Caki2 (cell line): ENCODE measurements at regions not wholly inside any gene's neighbourhood (a gene's known extent, or its start where the extent isn't known, plus 50 kb on each side); places are given as distances from the start of the nearest gene placed in this dataset.
"Not testable (repeated sequence)": the region's sequence is repeated elsewhere in the genome, so short reads cannot be mapped to it uniquely, and the experiment has no call there.

Experiments used
- DNase-seq: peaks from one replicate; pipeline ENCODE4 v3.0.0-alpha.2; 2015; ENCODE audit warnings: low read depth
- in situ Hi-C: cut with HindIII; loops from 2 replicates; pipeline ENCODE4 v1.10.0; 2016; ENCODE audit warnings: low sequenced_read_pairs, low pct_unique_long_range_greater_than_20kb, mixed read lengths

DNA sequence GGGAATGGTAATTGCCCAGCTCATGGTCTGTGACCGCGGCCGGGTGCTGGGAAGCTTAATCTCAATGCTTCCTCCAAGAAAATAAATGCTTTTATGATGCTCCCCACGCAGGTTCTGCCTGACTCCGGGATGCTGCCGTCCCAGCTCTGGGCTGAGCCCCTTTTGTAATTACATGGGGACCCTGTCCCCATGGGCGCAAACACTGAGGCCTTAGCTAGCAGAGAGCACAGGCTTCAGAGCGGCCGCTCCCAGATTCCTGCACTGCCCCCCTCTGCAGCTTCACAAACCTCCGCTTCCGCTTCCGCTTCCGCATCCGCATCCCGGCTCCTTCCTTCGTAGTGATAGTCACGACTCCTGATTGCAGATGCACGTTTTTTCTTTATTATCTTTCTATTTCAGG, 129.5 kb downstream of the KIF26A start:
- in situ Hi-C loops, result no loop called here
- DNase-seq, result no peak

DNA sequence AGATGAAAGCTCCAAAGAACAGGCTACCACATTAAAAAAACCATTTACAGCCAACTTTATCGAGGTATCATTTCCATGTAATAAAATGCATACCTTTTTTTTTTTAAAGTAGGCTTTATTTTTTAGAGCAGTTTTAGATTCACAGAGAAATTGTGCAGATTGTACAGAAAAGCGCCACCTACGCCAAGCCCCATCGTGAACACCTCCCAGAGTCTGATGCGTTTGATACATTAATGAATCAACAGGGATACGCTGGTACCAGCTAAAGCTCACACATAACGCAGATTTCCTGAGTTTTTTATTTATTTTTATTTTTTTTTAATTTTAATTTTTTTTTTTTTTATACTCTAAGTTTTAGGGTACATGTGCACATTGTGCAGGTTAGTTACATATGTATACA, 129.9 kb downstream of the KIF26A start:
- in situ Hi-C loops, result no loop called here
- no peak for DNase-seq

DNA sequence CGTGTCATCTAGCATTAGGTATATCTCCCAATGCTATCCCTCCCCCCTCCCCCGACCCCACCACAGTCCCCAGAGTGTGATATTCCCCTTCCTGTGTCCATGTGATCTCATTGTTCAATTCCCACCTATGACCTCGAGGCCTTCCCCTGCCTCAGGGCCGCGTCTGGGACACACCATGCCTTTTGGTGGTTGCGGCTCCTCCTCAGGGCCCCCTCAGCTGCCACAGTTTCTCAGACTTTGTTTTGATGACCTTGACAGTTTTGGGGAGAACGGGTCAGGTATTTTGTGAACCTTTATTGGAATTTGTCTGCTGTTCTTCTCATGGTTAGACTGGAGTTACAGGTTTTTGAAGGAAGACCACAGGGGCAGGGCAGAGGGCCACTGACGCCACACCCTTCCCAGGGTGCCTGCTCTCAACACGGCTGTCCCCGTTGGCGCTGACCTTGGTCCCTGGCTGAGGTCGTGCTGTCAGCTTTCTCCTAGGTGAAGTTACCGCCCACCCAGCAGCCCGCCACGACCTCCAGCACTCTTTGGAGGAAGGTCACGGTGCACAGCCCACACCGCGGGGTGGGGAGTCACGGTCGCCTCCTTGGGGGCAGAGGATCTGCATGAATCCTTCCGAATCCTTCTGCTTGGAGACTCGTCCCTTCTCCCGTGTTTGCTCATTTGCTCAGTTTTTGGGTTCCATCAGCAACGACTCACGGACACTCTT, 130.5 kb downstream of the KIF26A start:
- DNase-seq, result no peak
- in situ Hi-C loops, result no loop called here

DNA sequence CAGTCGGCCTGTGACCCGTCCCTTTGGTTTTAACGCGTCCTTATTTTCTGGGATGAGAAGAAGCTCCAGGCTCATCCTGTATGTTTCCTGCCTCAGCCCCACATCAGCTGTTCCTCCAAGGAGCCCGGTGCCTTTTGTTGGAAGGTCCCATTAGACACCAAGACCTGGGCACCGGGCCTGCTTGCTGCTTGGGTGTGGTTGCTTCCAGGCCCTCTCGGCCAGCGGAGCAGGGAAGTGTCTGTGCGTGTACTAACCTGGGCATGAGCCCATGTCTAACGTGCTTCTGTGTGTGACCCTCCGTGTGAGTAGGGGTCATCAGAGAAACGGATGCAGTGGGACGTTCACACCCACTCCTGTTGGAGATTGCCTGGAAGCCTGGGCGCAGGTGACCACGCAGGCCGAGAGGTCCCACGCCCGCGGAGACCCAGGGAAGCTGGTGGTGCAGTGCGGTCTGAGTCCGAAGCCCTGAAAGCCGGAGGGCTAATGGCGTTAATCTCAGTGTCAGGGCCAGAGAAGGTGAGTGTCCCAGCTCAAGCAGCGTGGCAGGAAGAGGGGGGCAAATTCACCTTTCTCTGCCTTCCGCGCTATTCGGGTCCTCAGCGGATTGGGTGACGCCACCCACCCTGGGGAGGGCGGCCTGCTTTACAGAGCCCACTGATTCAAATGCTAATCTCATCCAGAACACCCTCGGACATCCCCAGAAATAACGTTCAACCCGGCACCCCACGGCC, 131.3 kb downstream of the KIF26A start:
- in situ Hi-C loops, DNase-seq: not testable (repeated sequence)

DNA sequence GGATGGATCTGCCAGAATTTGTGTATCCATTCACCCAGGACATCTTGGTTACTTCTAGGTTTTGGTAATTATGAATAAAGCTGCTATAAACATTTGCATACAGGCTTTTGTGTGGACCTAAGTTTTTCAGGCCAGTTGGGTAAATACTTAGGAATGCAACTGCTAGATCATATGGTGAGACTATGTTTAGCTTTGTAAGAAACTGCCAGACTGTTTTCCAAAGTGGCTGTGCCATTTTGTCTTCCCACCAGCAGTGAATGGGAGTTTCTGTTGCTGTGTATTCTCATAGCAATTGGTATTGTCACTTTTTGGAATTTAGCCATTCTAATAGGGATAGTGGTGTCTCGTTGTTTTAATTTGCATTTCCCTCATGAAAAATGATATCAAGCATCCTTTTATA, 133.0 kb downstream of the KIF26A start:
- DNase-seq, result no peak
- in situ Hi-C loops, result no loop called here

DNA sequence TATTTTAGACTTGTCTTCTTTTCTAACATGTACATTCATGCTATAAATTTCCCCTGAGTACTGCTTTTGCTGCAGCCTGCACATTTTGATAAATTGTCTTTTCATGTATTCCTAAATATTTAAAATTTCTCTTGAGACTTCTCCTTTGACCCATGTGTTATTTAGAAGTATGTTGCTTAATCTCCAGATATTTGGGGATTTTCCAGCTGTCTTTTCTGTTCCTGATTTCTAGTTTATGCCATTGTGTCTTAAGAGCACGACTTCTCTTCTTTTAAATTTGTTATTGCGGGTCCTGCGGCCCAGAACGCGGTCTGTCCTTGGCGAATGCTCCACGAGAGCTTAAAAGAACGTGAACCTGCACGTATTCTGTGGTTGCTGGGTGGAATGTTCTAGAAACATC, 136.4 kb downstream of the KIF26A start:
- DNase-seq, result no peak
- in situ Hi-C loops, result no loop called here

DNA sequence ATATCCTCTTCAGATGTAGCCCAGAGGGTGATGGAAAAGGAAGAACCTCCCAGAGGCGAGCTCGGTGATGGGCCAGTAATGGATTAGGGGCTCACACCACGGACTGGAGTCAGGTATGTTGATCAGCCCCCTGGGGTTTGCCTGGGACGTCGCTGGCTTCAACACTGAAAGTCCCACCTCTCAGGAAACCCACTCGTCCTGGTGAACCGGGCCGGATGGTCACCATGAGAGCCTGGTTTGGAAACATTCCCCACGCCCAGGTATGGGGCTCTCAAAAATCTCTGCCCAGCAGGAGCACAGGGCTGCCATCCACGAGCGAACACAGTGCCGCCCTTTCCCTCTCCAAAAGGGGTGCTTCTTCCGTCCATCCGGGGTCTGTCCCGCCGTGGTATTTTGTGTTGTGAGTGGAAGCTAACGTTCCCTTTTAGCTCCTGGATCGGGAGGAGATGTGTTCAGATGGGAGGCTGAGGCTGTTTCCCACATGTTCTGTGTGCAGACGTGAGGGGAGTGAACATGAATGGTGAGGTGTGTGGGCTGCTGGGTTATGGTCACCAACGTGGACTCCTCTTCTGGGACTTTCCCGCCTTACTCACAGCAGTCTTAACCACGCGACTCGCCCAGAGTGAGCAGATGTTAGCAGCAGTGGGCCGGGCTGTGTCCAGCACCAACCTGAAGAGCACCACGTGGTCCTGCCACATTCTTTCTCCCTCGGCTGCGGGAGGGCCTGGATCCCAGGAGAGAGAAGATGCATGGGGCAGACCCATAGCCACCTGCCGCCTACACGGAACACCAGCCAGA, 139.2 kb downstream of the KIF26A start:
- no peak for DNase-seq
- in situ Hi-C loops, result no loop called here

DNA sequence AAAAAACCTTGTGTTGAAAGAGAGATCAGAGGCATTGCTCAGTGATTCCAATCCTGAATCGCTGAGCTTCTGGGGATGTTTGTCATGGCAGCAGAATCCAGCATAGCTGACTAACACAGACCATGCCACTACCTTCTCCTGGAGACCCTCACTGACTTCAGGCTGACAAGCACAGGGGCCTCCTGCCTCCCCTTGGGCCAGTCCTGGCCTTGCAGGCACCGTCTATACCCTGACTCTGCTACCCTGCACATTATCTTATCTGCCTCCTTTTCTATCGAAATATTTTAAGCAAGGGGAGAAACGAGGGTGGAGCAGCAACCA, 139.8 kb downstream of the KIF26A start:
- in situ Hi-C loops, result no loop called here

DNA sequence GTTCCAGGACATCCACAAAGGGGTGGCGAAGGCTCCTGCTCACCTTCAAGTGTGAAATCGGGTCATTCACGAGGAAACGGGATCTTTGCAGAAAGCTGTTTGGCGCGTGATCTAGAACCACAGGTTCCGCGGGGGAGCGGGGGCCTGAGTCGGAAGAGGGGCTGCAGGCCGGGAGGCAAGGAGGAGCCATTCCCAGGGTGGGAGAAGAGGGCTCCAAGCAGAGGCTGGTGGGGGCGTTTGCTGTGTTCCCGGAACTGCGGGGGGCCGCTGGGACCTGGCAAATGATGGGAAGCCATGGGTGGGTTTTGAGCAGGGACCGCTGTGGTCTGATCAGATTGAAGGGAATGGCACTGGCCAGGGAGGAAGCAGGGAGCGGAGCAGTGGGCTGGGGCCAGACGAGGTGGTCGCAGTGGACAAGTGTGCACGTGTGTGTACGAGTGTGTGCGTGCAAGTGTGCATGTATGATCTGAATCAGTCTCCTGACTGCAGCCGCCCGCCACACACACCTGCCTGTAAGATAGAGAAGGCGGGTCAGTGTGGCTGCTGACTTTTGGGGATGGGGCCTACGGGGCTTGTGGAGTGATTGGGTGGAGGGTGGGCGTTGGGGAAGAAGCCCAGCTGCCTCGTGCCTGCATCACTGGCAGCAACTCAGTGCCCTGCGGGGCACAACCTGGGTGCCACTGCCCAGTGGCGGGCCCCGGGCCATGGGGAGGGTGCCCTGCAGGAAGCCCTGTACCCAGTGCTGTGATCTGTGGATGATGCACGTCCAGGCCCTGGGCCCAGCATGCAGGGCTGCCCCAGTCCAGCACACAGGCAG, 141.9 kb downstream of the KIF26A start:
- in situ Hi-C loops, result no loop called here
- no peak for DNase-seq

More for the DNA sequence above, 139.8 kb downstream of the KIF26A start:
- DNase-seq, result no peak

DNA sequence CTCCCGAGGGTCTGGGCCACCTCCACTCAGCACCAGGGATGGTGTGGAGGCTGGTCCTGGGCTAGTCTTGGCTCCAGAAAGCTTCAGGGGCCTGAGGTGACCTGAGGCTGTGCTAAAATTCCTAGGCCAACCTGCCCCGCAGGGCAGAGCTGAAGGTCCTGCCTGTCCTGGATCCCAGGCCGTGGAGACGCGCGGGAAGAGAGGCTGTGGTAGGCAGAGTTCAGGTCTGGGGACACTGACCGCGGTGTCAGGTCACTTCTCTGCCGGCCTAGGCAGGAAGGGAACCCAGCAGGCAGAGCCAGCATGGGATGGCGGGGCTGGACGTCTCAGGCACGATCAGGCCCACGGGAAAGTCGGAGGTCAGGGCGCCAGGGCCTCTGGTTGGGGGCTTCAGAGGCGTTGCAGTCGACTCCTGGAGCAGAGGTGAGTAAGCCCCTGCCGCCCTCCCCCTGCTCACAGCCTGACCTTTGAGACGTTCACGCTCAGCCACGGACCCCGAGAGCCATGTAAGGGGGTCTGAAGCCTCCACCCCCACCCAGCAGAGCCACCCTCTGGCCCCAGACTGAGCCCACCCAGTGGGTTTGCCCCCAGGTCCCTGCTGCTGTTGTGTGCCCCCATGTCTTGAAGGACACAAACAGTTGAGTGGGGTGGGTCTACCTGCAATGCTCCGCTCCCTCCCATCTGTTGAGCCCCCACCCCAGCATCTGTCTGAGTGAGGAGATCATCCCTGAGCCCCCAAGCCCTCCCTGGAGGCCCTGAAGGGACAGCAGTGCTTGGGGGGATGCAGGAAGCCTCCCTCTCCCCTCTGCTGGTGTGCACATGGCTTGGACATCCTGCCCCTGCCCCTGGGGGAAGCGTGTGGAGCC, 142.7 kb downstream of the KIF26A start:
- in situ Hi-C loops, result no loop called here

DNA sequence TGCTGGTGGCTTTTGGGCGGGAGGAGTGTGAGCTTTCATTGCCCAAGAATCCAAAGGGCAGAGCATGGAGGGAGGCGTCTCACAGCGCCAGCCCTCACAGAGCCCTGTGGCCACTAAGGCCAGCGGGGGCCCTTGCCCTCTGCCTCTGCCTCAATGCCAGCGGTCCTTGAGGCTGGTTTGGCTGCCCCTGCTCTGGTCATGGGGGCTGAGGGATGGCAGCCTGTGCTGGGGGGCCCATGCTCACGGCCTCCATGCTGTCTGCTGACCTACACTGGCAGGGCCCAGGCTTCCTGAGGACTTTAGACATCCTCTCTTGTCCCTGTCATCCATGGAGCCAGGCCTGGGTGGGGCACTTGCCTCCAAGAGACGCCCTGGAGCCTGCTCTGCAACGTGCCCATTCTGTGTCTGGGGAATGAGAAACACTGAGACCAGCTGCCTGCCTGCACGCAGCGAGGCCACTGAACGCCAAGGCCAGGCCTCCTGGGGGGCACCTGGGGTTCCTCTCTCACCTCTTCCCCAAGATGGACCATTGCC, 143.4 kb downstream of the KIF26A start:
- no peak for DNase-seq
- in situ Hi-C loops, result no loop called here

More for the DNA sequence above, 142.7 kb downstream of the KIF26A start:
- no peak for DNase-seq

DNA sequence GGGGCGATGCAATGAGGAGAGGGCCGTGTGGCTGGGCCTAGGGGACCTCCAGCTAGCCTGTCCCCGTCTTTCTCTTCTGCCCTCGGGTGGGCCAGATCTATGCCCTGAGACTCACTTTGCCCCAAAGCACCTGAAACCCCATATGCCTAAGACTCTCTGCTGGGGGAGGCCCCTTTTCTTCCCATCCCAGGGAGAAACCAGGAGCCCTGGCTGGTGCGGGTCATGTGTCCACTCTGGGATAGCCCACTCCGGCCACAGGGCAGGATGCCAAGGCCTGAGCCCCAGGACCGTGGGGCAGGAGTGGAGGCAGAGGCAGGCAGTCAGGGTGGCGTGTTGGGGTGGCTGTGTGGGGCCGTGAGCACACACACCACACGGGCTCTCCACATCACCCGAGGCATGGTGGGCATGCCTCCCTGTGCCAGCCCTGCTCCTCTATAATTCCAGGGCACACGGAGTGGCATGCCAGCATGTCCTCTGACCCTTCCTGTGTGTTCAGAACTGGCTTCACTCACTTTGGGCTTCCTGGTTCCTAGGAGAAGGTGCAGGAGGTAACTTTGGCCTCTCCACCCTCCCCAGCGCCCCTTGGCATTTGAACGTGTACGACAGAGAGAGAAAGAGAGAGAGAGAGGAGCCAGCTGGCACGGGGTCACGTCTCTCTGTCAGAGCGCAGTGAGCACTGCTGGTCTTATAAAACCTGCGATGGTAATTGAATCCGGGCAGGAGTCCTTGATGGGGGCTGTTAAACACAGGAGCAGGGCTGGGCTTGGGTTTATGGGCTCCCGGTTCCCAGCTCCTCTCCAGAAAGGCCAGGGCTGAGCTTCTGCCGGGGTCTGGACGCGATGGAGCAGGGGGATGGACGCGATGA, 144.2 kb downstream of the KIF26A start:
- in situ Hi-C loops, result no loop called here
- no peak for DNase-seq

DNA sequence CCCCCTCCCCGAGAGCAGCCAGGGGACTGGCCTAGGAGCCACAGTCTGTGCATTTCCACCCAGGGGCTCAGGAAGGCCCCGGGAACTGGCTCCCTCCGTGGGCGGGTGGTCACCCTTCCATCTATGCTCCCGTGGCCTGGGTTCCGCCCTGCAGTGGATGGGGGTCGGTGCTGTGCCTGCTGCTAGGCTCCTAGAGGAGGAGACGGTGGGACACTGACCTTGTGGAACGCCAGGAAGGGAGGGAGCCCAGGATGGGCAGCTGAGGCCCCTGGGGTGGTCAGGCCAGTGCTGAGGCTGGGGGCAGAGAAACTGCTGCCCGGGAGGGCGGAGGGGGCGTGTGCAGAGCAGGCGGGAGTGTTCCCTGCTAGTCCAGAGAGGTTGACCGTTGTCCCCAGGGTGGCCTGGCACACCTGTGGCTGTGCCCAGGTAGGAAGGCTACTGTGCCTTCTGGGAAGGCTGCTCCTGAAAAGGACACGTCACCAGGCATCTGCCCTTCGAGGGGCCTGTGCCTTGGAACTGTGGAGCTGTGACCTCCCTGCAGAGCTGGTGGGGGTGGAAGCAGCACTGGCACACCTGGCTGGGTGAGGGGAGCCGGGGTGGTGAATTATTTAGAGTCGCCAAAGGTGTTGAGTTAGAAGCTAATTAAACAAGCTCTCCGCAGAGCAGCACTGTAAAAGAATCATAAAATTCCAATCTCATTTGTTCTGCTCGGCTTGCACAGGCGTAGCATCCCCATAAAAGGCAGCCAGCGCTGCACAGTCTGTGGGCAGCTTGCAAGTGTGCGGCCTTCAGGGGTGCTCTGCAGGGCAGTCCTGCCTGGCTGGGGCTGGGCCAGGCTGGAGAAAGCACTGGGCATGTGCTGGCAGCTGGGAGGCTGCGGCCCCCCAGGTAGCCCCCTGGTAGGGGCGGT, 145.1 kb downstream of the KIF26A start:
- in situ Hi-C loops, result no loop called here
- DNase-seq, result no peak

DNA sequence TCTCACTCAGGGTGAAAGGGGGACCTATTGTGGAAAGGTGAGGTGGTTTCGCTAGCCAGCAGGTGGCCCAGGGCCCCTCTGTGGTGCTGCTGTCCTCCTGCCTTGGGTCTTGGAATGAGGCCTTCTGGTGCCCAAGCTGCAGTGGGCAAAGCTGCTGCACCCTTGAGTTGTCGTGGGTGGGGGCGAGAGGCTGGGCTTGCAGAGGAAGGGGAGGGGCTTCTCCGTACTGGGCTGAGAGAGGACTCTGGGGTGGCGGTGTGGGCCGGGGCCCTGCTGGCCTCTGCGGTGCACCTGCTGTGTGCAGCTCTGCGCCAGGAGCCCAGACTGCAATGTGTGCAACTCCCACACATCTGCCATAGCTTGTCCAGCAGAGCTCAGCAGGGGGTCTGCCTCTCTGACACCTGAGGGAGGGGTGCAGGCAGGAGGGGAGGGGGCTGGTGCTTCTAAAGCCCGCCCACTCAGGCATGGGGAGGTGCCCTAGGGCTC, 145.8 kb downstream of the KIF26A start:
- in situ Hi-C loops, result no loop called here
- DNase-seq, result no peak

DNA sequence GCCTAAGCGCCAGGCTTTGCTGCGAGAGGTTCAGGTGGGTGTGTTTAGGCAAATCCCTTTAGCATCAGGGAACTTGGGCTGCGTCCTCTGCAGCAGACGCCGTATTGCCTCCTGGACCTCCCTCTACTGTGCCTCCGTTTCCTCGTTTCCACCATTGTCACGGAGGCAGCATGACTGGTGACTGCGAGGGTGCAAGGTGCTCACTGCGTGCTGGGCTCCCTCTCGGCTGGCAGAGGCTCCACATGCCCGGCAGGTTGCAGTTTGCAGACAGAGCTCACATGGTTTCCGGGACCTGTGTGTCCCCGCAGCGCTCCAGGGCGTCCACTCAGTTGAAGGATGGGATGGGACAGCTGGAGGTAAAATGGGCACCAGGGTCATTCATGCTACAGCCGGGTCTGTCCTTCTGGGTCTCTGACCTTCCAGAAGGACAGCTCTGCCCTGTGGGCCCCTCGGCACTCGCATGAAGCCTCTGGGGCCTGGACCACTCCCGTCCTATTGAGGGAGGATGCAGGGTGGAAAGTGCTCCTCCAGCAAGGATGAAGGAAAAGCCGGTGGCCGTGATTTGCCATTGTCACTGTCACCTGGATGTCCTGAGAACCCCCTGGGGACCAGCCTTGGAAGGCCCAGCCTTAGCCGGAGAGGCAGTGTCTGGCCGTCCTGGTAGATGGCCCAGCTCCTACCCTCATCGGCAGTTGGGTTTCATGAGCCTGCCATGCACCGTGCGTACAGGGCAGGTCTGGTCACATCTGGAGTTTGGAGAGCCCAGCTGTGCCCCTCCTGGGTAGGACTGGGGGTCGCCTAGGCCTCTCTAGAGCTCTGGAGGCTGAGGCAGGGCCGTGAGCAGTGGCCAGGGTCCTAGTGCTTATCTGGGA, 146.5 kb downstream of the KIF26A start:
- in situ Hi-C loops, result no loop called here
- no peak for DNase-seq
